LNCAP (cell line): ENCODE measurements at regions not wholly inside any gene's neighbourhood (a gene's known extent, or its start where the extent isn't known, plus 50 kb on each side); places are given as distances from the start of the nearest gene placed in this dataset.

Experiments
- TF ChIP-seq, protein P1 (sequence below): fragments of 450-650 bp; IDR thresholded peaks from 2 replicates; pipeline ENCODE4 v1.5.1; 2017; ENCODE audit warnings: mild to moderate bottlenecking

DNA sequence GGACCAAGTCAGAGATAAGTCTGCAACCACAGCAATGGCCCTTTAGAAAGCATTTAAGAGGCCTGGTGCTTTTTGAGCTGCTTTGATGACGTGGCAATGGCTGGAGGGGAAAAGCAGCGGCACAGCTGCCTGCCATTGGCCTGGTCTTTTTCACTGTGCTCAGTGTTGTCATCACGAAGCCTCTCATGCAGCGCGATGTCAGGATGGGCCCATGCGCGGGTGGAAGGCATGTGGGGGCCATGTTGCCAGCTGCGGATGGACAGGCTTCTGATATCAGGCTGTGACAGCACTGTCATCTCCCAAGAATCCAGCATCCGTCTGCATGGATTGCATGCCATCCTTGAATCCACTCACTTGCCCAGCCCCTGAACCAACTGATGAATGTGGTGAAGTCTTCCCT lies 204.5 kb downstream of the ACKR3 start:
- TF ChIP-seq, protein P1, sequence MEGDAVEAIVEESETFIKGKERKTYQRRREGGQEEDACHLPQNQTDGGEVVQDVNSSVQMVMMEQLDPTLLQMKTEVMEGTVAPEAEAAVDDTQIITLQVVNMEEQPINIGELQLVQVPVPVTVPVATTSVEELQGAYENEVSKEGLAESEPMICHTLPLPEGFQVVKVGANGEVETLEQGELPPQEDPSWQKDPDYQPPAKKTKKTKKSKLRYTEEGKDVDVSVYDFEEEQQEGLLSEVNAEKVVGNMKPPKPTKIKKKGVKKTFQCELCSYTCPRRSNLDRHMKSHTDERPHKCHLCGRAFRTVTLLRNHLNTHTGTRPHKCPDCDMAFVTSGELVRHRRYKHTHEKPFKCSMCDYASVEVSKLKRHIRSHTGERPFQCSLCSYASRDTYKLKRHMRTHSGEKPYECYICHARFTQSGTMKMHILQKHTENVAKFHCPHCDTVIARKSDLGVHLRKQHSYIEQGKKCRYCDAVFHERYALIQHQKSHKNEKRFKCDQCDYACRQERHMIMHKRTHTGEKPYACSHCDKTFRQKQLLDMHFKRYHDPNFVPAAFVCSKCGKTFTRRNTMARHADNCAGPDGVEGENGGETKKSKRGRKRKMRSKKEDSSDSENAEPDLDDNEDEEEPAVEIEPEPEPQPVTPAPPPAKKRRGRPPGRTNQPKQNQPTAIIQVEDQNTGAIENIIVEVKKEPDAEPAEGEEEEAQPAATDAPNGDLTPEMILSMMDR = no peak

DNA sequence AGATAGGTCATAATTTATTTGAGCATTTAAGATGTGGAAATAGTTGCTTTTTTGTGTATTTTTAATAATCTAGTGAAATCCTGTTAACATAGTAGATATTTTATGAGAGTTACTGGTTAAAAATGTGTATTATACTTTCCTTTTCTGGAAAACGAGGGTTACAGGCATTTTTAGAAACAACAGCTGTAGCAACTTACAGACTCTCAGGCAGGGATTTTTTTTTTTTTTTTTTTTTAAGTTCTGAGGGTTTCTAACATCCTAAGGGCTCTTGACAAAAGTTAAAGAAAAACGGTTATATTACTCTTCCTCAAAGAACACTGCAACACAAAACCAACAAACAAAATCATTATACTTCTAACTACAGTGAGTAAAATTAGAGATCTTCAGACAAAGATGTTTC lies 205.9 kb downstream of the ACKR3 start:
- TF ChIP-seq, protein P1 = no peak

DNA sequence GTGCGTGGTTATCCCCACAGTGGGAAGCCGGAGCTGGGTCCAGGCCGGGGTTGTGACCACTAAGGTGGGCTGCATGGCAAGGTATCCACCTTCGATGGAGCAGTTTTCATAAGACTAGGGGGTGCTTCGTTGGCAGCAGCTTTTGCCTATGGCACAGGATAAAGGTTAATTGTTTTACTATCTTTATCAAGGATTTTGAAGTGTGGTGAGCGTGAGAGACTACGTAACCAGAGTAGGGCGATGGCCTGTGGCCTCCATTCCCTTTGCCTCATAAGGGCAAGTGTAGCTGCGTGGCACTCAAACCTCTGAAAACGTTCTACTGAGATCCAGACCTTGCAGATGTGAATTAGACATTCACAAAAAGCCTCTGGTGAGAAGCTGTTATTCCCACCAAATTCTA lies 206.6 kb downstream of the ACKR3 start:
- TF ChIP-seq, protein P1 = no peak

DNA sequence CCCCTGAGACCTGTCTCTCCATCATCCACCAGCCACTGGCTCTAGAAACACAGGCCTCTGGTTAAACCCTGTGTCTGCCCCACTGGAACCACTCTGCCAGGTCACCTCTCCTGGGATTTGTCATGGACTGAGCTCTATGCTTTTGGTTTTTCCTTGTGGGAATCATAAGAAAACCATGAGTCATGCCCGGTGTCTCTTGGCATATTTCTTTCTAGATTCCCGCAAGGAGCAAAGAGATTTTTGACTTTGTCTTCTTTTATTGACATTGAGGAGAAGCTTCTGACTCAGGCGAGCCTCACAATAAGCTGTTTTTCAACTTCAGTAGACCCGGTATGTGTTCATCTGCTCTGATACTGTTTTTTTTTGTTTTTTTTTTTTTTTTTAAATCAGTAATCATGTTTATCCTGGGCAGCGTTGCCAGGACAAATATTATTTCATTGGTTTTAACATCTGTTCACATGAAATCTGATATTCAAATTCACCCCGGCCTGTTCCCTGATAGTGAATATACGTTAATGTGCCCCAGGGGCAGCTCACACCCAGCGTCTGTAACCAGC lies 207.1 kb downstream of the ACKR3 start:
- TF ChIP-seq, protein P1 = no peak

DNA sequence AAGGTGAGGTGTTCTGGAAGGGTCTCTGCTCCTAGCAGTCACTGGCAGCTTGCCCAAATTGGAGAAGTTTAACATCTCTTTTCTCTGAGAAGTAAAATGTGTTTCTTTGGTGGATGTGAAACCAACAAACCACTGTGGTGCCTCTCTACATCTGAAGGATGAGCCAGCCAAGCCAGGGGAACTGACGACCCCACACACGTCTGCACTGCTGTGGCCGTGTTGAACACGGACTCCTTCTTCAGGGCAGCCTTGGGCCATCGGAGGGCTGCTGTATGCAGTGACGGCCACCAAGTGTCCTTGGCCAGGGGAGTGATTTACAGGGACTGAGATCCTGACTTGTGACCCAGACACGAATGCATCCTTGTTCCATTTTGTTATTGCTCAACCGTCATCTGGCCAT lies 207.8 kb downstream of the ACKR3 start:
- TF ChIP-seq, protein P1 = no peak

DNA sequence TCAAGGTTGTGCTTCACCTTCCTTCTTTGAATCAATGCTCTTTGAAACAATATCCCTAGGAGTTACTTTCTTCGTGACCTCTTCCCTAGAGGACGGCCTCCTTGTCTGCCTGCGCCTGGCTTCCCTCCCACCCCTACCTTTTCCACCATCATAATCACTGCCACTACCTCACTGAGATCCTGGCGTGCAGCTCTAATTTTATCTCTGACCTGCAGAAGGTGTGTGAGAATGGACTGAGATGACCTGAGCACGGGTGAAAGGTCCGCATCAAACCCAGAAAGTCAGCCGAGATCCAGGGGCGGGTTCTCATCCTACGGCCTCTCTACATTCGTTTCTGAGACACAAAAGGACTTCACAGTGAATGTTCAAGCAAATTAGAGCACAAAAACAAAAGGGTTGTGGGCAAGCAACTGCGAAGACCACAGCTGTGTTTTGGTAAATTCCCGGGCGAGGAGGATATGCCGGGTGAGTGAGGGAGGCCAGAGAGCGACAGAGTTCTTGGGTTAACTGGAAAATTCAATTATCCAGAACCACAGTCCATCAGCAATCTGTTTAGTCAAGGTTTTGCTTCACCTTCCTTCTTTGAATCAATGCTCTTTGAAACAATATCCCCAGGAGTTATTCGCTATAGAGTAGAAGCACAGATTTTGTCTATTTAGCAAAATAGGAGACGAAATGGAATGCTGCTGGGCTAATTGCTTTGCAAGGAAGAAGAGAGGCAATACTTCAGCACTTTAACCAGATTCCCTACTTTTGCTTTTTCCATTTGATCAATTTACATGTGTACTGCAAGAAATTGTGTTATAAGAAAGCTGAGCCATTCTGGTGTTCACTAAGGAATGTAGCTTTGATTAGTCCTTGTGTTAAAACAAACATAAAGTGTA lies 212.6 kb downstream of the ACKR3 start:
- TF ChIP-seq, protein P1 = no peak

DNA sequence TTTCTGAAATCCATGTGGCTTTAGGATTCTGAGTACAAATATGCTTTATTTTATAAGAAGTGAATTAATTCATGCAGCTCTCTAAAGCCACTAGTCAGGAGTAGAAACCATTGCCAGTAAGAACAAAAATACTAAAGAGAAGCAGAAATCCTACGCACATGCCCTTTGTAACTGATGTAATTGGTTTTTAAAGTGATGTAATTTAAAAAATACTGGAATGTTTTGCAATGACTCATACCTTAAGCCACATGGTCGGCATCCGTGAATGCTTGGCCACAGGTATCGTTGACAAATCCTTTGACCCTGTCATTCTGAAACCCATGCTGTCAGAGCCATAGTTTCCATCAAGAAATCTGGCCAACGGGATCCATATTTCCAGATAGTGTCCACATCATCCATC lies 213.3 kb downstream of the ACKR3 start:
- TF ChIP-seq, protein P1 = no peak
